Superior temporal gyrus (tissue), 1 donor: ENCODE measurements at regions not wholly inside any gene's neighbourhood (a gene's known extent, or its start where the extent isn't known, plus 50 kb on each side); places are given as distances from the start of the nearest gene placed in this dataset.
"Not testable (repeated sequence)": the region's sequence is repeated elsewhere in the genome, so short reads cannot be mapped to it uniquely, and the experiment has no call there.

Experiments used
- DNase-seq: peaks from one replicate; pipeline ENCODE4 v3.0.0-alpha.2; 2016; ENCODE audit errors: extremely low spot score

DNA sequence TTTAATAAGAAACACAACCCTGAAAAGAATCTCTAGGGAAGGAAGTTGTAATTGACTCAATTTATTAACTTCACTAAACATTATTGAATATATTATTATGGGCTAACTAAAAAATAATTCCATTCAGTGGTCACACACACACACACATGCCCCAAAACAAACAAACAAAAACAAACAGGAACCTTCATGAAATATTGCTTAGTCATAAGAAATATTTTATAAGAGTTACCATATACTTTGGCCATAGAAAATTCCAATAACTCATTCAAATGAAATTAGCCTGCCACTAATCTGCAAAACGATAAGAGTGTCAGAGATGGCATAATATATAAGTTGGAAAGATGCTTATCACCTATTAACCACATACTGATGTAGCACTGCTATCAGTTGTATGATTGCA, 268.4 kb upstream of the AMIGO2 start:
- DNase-seq = no peak

DNA sequence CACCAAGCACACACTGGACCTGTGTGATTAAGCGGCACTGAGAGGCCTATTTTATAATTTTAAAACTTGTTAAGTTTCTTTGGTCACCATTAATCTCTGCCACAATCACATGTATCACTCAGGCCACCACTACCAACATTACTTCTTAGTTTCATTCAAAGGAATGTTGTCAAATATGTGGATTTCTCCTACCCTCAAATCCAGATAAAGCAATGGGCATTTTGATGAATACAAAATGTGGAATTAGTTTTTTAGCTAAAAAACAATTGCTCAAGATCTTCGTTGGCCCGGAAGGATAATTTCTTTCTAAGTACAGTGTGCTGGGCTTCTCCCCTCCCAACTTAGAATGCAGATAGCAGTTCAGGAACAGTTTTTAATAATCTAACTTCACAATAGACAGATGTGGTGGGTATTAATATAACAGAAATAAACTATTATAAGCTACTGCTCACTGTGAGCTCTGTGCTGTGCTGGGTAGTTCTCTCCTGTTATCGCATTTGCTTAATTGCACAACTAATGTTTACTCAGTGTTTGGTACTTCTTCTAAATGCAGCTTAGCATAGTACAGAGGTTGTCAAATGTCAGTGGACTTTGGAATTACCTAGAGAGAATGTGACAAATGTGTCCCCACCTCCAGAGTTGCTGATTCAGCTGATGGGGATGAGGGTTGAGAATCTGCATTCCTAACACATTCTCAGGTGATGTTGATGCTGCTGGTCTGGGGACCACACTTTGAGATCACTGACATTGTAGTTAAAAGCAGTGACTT, 266.7 kb upstream of the AMIGO2 start:
- no peak for DNase-seq

DNA sequence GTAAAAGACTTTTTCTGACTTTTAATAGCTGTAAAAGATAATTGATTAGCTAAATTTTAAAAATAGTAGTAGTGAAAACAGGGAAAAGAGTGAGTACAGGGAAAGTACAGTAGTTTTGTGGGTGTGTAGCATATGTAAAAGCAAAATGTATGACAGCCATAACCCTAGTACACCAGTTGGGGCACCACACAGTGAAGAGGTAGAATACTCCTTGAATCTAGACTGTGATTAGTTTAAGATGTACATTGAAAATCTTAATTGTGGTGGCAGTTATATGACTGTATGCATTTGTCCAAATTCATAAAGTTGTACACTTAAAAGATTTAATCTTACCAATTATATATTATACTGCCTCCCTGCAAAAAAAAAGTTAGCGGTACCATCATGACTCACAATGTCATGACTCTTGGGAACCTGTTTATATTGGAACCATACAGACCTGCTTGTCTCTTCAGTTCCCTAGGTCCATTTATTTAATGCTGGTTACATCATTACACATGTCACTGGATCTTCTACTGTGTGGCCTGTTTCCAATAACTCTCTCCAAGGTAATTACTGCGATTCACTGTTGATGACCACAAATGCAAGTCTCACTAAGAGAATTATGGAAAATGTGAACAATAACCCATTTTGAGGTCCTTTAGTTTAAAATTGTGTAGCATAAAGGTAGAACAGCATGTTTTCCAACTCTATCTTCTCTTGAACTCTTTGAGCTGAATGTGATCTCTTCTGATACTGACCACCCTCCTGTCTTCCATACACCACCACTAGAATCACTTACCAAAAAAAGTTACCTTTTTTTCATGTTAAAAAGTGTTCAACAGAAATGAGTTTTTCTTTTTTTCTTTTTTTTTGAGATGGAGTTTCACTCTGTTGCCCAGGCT, 264.2 kb upstream of the AMIGO2 start:
- DNase-seq = no peak

DNA sequence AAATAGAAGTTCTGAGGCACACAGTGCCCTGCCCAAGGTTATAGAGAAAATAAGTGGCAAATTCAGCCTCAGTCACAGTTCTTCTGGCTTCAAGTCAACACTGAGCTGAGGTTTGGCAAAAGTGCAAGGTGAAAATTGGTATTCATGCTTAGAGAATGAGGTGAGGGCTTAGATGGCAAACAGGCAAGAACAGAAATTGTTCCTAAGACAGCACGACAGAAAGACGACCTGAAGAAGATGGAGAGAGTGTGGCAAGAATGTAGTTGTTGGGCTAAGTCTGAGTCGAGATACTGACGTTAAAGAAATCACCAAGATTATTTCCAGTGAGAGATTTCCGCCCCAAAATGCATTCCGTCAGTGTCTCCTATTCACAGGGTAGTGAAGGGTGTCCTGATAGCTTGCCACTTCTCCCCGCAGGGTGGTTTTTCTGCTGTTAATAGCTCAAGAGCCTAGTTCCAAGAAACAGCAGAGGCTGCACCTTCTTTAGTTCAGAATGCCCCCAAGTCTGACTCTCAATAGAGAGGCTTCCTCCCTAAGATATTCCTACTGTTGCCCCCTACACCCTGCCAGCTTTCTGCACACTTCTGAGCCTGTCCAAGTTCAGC, 260.8 kb upstream of the AMIGO2 start:
- DNase-seq = no peak

DNA sequence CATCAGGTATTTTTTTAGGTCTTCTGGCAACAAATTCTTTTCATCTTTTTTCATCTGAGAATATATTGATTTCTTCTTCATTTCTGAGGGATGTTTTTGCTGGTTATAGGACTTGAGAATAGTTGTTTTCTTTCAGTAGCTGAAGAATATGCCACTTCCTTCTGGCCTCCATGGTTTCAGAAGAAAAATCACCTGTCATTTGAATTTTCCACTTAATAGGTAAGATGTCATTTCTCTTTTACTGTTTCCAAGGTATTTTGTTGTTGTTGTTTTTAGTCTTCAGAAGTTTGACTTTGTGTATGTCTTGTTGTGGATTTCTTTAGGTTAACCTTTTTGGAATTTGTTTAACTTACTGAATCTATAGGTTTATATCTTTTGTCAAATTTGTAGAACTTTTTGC, 257.8 kb upstream of the AMIGO2 start:
- no peak for DNase-seq

DNA sequence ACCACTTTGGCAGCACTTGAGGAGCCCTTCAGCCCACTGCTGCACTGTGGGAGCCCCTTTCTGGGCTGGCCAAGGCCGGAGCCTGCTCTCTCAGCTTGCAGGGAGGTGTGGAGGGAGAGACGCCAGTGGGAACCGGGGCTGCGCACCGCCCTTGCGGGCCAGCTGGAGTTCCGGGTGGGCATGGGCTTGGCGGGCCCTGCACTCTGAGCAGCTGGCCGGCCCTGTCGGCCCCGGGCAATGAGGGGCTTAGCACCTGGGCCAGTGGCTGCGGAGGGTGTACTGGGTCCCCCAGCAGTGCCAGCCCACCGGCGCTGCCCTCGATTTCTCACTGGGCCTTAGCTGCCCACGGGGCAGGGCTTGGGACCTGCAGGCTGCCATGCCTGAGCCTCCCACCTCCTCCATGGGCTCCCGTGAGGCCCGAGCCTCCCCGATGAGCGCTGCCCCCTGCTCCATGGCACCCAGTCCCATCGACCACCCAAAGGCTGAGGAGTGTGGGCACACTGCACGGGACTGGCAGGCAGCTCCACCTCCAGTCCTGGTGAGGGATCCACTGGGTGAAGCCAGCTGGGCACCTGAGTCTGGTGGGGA, 253.6 kb upstream of the AMIGO2 start:
- not testable (repeated sequence) for DNase-seq

DNA sequence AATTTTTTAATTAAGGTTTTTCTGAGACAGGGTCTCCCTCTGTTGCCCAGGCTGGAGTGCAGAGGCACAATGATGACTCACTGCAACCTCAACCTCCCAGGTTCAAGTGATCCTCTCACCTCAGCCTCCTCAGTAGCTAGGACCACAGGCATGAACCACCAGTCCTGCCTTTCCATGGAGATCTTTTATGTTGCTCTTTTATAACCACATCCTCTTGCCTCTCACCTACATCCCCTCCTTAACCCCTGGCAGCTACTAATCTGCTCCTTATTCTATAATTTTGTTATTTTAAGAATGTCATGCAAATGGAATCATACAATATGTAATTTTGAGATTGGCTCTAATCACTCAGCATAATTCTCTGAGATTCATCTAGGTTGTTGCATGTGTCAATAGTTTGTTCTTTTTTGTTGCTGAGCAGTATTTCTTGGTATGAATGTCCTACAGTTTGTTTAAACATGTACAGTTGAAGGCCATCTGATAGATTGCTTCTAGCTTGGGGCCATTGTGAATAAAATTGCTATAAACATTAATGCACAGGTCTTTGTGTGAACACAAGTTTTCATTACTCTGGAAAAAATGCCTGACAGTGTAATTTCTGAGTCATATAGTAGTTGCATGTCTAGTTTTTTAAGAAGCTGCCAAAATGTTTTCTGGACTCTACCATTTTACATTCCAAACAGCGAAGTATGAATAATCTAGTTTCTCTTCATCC, 249.2 kb upstream of the AMIGO2 start:
- DNase-seq = no peak

DNA sequence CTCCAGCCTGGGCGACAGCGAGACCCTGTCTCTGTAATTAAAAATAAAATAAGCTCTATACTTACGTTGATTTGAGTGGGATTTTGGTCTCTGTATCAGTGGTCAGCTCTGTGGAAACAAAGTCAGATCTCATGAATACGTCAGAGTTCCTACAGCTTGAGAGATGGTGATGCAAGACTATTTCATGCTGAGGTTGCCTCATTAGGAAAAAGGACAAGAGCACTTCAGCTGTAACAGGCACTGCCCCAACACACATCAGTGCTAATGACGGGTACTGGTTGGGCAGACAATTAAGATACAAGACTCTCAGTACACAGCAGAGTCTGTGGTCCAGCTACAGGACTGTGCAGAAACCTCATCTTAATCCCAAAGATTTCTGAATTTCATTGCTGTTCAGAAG, 246.4 kb upstream of the AMIGO2 start:
- no peak for DNase-seq

DNA sequence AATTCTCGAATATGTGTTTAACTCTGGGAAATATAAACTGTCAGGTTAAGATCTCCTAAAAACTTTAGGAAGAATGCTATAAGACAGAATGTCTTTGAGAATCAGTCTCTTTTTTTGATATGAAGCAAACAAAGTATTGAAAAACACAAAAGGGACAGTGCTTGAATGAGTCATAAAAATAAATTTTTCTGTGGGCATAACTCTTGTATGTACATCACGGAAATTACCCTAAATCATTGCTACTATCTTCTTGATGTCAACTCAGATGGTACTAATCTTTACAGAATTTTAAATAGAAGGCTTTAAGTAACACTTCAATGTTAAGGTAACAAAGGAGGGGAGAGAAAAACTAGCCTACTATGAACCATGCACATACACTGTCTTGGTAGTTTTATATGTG, 244.0 kb upstream of the AMIGO2 start:
- no peak for DNase-seq

DNA sequence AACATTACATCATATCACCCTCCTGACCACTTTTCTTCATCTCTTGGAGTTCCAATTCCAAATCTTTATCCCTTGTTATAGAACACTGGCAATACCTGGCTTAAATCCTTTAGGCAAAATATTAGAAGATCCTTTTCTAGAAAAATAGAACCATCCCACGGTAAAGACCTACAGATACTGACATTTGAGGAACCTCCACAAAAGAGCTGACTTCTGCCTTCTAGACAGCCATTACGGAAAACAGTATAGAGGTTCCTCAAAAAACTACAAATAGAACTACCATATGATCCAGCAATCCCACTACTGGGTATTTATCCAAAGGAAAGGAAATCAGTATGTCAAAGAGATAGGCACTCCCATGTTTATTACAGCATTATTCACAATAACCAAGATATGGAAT, 241.7 kb upstream of the AMIGO2 start:
- no peak for DNase-seq

DNA sequence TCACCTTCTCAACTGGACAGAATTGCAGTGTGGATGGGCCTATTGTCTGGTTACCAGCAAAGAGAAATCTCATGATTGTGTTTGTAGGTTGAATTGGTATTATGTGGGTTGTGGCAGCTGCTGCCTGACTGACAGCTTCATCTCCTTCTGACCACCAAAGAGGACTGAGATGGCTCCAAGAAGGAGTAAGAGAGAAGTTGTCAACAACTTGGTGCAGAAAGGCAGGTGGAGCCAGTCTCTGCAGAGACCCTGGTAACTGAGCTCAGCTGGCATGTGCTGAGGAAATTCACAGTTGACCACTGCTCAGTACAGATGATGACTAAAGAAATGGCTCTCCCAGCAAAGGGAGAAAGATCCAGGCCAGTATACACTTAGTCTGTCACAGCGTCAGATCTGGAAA, 240.0 kb upstream of the AMIGO2 start:
- no peak for DNase-seq

DNA sequence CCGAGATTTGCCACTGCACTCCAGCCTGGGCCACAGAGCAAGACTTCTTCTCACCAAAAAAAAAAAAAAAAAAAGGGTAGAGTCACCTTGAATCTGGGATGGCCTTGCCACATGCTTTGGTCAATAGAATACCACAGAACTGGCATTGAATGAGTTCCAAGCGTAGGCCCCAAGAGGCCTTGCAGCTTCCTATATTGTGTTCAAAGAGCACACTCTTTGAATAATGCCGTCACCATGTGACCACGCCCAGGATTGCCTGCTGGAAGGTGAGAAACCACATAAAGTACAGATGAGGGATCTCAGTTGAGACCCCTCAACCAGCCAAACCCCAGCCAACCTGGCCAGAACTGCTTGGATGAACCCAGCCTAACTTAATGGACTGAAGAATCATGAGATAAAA, 239.2 kb upstream of the AMIGO2 start:
- no peak for DNase-seq

DNA sequence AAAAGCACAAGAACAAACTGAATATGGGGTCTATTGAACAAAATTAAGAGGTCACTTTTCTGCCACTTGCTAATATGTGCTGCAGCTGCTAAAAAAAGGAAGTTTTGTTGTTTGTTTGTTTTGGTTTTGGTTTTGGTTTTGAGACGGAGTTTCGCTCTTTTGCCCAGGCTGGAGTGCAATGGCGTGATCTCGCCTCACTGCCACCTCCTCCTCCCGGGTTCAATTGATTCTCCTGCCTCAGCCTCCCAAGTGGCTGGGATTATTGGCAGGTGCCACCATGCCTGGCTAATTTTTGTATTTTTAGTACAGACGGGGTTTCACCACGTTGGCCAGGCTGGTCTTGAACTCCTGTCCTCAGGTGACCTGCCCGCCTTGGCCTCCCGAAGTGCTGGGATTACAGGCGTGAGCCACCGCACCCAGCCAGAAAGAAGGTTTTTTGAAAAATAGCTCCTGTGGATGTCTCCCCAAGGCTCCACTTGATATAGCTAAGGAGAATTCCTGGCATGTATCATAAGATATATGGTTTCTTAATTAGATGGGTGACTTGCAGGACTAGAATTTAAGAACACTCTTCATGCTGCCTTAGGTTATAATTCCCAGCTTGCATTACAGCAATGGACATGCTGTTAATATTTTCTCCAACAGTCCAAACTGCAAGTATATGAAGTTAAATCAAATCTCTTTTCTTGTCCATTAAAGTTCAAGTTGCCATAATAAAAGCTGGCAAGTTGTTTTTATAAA, 237.6 kb upstream of the AMIGO2 start:
- DNase-seq = no peak

DNA sequence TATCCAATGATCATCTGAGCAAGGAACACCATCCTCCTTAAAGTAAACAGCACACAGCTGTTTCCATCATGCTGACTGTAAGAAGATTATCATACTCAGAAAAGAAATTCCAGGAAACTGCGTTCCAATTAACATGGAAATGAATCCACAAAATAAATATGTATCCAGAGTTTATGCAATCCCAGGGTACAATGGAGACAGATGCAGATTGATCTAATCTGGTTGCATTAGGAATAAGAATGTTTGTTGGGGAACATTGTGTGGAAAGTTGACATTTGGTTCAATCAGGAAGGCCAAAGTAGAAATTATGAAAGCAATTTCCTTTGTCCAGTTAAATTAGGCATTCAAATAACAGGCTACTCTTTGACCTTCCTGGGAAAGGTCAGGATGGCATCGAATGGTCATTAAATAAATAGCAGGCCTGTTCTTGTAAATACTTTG, 236.9 kb upstream of the AMIGO2 start:
- no peak for DNase-seq

DNA sequence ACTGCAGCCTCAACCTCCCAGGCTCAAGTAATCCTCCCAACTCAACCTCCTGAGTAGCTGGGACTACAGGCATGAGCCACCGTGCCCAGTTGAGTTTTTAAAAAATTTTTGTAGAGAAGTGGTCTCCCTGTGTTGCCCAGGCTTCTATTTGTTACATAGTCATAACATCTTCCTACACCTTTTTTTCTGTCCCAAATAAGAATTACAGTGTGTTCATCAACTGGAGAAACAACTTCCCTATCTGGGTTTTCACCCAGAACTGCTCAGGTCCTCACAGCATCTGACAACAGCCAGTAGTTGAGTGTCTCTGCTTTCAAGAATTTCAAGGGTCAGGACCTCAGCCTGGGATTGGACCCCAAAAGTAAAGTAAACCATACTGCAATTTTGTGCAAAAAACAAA, 235.2 kb upstream of the AMIGO2 start:
- no peak for DNase-seq

DNA sequence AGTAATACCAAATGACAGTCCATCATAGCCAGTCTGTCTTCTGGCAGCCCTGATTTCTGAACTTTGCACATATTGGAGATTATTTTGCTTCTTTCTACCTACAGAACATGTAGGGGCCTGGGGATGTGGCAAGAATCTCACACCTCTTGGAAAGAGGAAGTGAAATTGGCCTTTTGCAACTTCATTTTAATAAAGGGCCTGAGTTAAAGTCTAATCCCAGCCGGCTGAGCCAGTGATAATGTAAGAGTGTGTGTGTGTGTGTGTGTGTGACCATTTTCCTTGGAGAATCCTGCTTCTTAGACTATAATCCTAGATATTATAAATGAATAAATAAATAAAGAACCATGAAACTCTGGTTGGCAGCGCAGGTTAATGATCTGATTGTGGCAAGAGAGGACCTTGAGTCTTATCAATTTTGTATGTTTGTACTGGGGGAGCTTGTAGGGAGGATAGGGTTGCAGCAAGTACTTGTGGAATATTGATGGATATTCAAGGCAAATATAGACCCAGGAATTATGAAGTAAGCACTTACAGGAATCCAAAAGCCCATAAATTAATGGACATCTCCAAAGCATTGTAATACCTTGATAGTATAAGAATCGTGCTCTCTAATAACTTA, 233.2 kb upstream of the AMIGO2 start:
- DNase-seq = no peak

DNA sequence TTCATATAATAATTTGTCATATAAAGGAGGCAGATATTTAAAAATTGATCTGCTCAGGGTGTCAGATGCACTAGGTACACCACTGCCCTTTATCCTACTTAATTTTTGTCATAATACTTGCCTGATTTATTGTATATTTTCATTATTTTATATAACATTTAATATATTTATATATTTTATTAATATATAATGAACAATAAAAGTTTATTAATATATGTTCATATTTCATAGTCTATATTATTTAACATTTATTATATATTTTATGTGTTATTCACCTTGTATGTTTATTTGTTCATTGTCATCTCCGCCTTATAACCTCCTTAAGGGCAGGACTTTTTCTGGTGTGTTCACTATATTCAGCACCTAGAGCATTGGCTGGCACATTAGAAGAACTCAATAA, 232.4 kb upstream of the AMIGO2 start:
- no peak for DNase-seq

DNA sequence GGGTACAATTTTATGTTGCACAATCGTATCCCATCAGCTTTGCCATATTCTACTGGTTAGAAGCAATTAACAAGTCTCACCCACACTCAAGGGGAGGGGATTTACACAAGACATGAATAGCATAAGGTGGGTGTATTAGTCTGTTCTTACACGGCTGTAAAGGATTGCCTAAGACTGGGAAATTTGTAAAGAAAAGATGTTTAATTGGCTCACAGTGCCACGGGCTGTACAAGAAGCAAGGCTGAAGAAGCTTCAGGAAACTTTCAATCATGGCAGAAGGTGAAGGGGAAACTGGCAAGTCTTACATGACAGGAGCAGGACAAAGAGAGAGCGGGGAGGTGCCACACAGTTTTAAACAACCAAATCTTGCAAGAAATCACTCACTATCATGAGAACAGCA, 231.8 kb upstream of the AMIGO2 start:
- no peak for DNase-seq

DNA sequence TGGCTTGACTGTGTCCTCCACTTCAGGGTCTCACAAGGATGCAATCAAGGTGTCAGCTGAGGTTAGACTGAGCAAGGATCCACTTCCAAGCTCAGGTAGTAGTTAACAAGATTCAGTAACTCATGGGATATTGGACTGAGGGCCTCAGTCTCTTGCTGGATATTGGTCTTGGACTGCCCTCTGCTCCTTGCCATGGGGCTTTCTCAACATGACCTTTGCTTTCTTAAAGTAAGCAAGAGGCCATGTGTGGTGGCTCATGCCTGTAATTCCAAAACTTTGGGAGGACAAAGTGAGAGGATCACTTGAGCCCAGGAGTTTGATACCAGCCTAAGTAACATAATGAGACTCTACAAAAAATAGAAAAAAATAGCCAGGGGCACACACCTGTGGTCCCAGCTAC, 231.3 kb upstream of the AMIGO2 start:
- no peak for DNase-seq

DNA sequence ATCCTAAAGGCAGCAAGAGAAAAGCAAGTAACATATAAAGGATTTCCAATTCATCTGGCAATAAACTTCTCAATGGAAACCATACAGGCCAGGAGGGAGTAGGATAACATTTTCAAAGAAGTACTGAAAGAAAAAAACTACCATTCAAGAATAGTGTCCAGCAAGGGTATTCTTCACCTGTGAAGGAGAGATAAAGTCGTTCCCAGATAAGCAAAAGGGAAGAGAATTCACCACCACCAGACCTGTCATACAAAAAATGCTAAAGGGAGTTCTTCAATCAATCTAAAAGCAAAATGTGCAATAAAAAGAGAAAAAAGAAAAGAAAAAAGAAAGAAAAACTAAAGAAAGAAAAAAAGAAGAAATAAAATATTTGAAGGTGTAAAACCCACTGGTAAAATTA, 228.9 kb upstream of the AMIGO2 start:
- DNase-seq = no peak
